HEK293T (cell line): ENCODE measurements at regions not wholly inside any gene's neighbourhood (a gene's known extent, or its start where the extent isn't known, plus 50 kb on each side); places are given as distances from the start of the nearest gene placed in this dataset.

Experiments used
- ARNT ChIP-seq: fragments of 450-650 bp; IDR thresholded peaks from 2 replicates; pipeline ENCODE4 v1.6.1; 2017; ENCODE audit warnings: mild to moderate bottlenecking
- BHLHE40 ChIP-seq: fragments of 450-650 bp; IDR thresholded peaks from 2 replicates; pipeline ENCODE4 v1.6.1; 2016; ENCODE audit warnings: mild to moderate bottlenecking, moderate library complexity, borderline replicate concordance
- CTBP1 ChIP-seq: fragments of 450-650 bp; IDR thresholded peaks from 2 replicates; pipeline ENCODE4 v1.6.1; 2016; ENCODE audit warnings: borderline replicate concordance
- FOXA1 ChIP-seq: fragments of 450-650 bp; IDR thresholded peaks from 2 replicates; pipeline ENCODE4 v1.6.1; 2016; ENCODE audit warnings: mild to moderate bottlenecking
- FOXK2 ChIP-seq: fragments of 450-650 bp; IDR thresholded peaks from 2 replicates; pipeline ENCODE4 v1.6.1; 2016; ENCODE audit warnings: mild to moderate bottlenecking
- FOXM1 ChIP-seq: fragments of 450-650 bp; IDR thresholded peaks from 2 replicates; pipeline ENCODE4 v1.6.1; 2017; ENCODE audit warnings: mild to moderate bottlenecking, borderline replicate concordance
- HDGF ChIP-seq: fragments of 450-650 bp; IDR thresholded peaks from 2 replicates; pipeline ENCODE4 v1.6.1; 2017; ENCODE audit warnings: antibody characterized with exemption, borderline replicate concordance
- LEF1 ChIP-seq: fragments of 450-650 bp; IDR thresholded peaks from 2 replicates; pipeline ENCODE4 v1.6.1; 2017; ENCODE audit warnings: mild to moderate bottlenecking, borderline replicate concordance
- SP1 ChIP-seq: fragments of 450-650 bp; IDR thresholded peaks from 2 replicates; pipeline ENCODE4 v1.6.1; 2017
- TARDBP ChIP-seq: fragments of 450-650 bp; IDR thresholded peaks from 2 replicates; pipeline ENCODE4 v1.6.1; 2016
- ZNF384 ChIP-seq: fragments of 450-650 bp; IDR thresholded peaks from 2 replicates; pipeline ENCODE4 v1.6.1; 2016
- TF ChIP-seq, protein P1 (sequence below): fragments of 450-650 bp; IDR thresholded peaks from 2 replicates; pipeline ENCODE4 v1.6.1; 2016

DNA sequence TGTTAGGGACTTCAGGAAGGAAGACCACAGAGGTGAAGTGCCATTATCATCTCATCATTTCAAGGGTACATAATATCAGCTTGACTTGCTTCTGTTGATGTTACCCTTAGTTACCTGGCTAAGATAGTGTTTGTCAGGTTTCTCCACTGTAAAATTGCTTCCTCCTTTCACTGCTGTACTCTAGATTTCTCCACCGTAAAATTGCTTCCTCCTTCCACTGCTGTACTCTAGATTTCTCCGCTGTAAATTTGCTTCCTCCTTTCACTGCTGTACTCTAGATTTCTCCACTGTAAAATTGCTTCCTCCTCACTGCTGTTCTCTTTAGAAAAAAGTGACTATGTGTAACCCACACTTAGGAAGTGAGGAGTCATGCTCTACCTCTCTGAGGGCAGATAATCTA is 1460.3 kb downstream of the SUCLG1 start:
- TF ChIP-seq ZNF384 (no peak), TARDBP (no peak), HDGF (no peak), FOXK2 (no peak), ARNT (no peak), LEF1 (no peak), SP1 (no peak), FOXM1 (no peak), BHLHE40 (no peak), FOXA1 (no peak), CTBP1 (no peak)
- TF ChIP-seq, protein P1, sequence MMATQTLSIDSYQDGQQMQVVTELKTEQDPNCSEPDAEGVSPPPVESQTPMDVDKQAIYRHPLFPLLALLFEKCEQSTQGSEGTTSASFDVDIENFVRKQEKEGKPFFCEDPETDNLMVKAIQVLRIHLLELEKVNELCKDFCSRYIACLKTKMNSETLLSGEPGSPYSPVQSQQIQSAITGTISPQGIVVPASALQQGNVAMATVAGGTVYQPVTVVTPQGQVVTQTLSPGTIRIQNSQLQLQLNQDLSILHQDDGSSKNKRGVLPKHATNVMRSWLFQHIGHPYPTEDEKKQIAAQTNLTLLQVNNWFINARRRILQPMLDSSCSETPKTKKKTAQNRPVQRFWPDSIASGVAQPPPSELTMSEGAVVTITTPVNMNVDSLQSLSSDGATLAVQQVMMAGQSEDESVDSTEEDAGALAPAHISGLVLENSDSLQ = no peak
